Dedifferentiated amniotic fluid mesenchymal stem cell (primary cell): ENCODE measurements at regions not wholly inside any gene's neighbourhood (a gene's known extent, or its start where the extent isn't known, plus 50 kb on each side); places are given as distances from the start of the nearest gene placed in this dataset.

ENCODE experiments used
- DNase-seq: peaks from one replicate; pipeline ENCODE4 v3.0.0-alpha.2; 2016; ENCODE audit errors: extremely low spot score

DNA sequence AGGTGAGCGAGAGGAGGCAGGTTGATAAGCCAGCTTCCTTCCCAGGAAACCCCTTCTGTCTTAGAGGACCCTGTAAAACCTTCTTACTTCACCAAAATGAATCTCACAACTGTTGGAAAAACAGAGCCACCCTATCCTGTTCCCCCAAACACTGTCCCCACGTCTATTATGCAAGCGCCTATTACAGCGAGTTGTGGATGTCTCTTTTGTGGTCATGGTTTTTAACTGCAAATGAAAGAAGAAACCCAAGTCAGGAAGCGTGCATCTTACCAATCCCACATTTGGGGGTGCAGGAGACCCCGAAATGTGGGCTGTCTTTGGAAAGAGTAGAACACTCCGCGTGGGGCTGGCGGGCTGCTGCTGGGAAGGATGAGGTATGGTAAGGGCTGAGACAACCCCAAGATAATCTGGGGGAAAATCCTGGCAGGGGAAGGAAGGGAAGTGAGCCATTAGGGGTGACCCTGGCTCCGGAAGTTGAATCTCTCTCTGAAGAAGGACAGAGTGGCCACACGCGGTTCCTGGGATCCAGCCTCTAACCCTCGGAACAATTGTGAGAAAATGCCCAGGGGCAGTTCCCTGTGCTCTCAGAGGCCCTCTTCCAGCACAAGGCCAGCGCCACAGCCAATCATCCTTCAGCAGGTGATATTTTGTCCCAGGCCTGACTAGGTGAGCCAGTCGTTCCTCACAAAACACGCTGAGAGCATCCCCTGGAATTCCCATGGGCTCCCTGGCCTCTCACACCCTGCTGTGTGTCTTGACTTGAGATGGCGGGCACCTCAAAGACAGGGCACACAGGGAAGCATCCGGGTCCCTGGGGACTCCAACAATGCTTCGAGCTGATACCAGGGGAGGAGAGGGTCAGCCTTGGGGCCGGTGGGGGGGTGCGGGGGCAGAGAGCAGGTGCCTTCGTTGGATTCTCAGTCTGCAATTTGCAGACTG, 168.5 kb upstream of the IRF2BP2 start:
- no peak for DNase-seq

DNA sequence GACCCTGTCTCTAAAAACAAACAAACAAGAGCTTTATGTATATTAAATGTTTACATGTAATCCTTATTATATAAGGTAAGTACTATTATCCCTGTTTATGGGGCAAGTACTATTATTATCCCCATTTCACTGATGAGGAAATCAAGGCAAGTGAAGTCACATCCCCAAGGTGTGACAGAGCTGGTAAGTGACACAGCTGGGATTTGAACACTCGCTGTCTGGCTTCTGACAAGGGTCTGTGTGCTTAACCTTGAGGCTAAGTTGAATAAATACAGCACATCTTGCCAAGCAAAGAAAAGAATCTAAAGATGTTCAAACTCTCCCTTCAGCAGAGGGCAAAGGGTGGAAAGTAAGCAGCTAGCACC, 167.9 kb upstream of the IRF2BP2 start:
- DNase-seq = no peak

DNA sequence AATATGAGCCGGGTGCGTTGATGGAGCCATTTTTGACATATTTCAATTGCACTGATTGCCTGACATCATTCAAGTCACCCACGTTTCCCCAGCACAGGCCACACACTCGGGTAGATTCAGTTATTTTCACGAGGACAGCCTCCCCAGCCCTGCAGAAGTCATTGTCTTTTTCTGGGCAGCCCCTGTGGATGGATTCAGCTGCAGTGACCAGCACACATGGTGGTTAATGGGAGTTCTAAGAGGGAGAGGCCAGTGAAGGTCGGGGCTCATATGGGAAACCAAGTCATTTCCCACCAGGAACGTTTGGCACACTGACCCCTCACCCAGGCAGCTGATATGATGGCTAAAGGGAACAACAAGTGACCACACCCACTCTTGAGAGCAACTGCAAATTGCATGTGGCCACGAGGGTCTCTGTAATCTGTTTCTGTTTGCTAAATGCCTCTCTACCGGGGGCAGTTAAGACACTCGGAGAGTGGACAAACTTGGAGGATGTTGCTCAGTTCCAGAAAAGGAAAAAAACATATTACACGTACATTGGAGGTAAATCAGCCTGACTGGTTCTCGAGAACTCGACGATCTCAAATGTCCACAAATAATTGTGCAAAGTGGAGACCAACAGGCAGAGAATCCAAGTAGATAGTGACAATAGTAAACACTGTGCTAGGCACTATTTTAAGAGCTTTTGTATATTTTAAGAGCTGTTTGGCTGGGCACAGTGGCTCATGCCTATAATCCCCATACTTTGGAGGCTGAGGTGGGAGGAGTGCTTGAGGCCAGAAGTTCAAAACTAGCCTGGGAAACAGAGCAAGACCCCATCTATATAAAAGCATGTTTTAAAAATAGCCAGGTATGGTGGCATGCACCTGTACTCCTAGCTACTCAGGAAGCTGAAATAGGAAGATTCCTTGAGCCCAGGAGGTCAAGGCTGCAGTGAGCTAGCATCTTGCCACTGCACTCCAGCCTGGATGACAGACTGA, 167.2 kb upstream of the IRF2BP2 start:
- no peak for DNase-seq

DNA sequence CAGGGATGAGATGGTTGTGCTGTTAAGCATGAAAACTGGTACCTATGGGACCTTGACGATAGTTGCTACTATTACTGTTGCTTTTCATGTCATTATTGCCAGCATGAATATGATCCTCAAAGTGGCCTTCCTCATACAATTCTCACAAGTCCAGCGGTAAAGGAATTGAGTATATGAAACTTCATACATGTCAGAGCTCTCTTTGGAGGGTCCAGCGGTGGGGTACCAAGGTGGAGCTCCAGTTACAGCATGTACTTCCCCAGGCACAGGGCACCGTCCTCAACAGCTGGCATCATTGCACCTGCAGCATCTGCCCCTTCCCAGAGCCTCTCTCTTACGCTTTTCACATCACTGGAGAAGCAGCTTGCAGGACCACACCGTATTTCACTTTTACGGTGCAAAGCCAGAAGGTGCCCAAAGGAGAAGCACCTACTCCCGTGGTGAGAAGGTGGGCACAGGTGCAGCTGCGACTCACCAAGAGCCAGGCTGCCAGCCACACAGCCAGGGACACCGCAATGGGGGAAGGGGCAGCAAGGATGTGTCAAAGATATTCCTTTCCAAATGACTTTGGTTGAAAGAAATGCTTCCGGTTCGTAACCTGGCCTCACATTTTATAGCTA, 166.4 kb upstream of the IRF2BP2 start:
- no peak for DNase-seq

- DNase-seq = no peak
Measured at GRCh38 chr1:234775477-234776246, 165.7 kb upstream of the IRF2BP2 start.

GRCh38 chr1:234774971-234775370, 165.0 kb upstream of the IRF2BP2 start:
- no peak for DNase-seq

DNA sequence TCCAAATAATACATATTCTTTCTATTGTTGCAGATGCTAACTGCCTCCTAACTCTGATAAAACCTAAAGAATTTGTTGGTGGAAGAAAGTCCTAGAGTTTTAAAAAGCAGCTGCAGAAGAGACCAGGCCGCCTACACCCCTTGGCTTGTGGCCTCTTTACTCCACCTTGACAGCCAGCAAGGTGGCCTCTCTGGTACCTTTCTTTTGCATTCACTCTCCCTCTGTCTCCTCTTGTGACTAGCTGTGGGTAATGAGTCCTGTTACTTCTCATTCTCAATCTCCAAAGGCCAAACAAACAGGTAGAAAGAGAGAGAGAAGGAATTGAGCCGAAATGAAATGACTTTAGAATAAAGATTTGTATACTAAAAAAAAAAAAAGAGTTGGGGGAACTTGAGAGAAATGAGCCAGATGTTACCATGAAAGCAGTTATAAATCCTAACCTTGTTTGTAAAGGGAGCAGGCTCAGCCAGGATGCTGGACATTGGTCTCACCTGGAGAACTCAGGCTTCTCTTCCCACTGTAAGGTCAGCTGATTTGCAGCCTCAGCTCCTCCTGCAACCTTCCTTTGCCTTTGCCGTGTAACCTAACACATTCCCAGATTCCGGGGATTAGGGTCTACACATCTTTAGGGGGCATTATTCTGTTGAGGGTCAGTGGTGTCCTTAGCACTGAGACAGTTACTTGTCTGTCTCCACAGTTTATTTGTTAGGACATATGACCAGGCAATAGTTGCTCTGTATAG, 164.1 kb upstream of the IRF2BP2 start:
- no peak for DNase-seq

DNA sequence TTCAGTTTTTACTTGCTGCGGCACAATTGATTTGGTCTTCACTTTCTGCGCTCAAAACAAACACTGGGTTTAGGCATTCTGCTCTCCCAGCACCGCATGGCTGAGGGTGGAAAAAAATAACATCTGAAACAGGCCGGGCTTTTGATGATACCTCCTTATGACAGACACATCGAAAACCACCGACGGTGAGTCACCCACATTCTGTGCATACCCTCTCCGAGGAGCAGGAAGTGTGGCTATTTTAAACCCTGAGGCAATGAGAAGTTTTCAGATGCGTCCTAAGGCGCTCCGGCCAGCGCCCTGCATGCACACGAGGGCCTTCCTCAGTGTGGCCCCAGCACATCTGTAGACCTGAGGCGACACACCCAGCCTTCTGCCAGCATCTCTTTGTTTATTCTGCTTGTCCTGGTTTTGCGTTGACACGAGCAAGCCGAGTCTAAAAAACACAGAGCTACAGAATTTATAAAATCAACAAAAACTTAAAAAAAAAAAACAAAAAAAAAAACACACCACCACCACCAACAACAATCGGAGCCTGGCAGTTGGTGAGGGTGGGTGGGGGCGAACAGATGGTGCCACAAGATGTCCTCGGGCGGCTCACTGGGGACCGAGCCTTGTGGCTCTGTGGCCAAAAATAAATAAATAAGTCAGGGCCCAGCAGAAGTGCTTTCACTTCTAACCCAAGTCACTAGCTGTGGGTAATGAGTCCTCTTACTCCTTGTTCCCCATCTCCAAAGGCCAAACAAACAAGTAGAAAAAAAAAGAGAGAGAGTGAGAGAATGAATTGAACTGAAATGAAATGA, 162.6 kb upstream of the IRF2BP2 start:
- DNase-seq = peak; percentile 98

GRCh38 chr1:234771642-234772344, 161.8 kb upstream of the IRF2BP2 start:
- no peak for DNase-seq

- no peak for DNase-seq
Measured at GRCh38 chr1:234770924-234771540, 161.1 kb upstream of the IRF2BP2 start.

DNA sequence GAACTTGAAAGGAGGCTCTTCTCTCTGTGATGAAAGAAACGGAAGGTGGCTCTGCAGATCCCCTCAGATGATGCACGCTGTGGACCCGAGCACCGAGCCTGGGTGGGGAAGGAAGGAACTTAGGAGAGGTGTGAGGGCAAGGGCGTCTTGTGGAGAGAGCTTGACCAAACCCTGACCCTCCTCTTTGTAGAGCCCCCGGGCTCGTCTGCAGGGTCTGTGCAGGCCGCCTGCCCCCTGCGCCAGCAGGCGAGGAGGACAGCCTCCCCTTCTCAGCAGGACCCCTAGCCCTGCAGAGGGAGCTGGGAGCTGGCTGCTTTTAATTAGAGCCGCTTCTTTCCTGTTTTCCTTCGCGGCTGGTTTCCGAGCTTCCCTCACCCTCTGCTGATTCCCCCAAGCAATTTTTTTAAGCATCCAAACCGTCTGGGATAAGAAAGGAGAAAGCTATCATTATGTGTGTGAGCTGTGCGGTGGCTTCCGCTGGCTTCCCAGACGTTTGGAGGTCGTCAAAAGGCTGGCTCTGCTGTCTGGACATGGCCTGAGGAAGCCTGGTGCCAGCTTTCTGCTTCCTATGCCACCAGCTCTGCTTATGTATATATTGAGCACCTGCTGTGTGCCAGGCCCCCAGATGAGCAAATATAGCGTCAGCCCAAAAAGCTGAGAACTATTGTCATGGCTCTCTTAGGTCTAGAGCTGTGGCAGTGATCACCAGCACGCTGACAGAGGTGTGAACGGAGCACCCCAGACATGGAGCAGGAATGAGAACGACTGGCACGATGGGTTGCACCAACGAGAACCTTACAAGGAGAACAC, 160.2 kb upstream of the IRF2BP2 start:
- no peak for DNase-seq

- no peak for DNase-seq
Measured at GRCh38 chr1:234769284-234769985, 159.5 kb upstream of the IRF2BP2 start.

DNA sequence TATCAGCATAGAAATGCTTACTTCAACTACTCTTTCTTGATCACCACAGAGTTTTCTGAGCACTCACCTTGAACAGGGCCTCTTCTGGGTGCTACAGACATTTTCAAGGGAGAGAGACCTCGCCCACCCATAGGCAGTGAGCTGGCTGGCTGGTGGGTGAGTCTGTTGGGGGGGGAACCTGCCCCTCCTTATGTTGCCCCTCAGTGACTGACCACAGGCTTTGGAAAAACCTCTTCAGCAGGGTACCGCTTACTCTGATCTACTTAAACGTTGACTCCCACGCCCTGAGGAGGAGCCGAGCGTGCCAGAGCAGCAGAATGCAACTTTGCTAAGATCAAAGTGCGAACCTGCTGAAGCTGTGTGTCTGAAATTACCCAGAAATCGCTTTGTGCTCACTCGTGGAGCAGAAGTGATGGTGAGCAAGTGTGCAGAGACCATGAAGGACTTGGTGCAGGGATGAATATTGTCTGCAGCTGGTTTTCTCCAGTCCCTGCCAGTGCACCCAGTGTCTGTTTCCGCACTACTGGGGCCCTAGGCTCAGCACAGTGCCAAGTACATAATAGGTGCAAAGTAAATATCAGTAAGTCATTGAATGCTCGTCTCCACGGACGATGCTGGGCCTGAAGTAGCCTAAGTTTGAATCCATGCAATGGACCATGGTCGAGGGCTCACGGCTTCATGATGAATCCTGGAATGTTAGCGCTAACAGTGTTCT, 158.7 kb upstream of the IRF2BP2 start:
- no peak for DNase-seq

DNA sequence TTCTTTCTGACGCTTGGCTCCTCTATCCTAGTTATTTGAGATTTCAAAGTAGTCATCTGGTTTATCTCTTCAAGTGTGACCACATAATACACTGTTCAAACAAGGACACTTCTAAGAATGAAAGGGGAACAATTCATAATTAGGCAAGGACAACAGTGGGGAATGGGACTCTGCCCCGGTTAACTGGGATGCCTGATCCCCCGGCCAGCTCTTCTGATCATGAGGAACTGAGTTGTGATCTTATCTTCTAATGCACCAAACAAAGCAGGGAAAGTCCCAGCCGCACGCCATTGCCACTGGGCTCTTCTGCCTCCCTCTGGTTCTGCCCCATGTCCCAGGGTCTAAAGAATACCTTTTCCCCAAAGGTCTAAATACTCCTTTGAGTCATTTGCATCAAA, 158.2 kb upstream of the IRF2BP2 start:
- no peak for DNase-seq

GRCh38 chr1:234765672-234766071, 155.7 kb upstream of the IRF2BP2 start:
- no peak for DNase-seq

DNA sequence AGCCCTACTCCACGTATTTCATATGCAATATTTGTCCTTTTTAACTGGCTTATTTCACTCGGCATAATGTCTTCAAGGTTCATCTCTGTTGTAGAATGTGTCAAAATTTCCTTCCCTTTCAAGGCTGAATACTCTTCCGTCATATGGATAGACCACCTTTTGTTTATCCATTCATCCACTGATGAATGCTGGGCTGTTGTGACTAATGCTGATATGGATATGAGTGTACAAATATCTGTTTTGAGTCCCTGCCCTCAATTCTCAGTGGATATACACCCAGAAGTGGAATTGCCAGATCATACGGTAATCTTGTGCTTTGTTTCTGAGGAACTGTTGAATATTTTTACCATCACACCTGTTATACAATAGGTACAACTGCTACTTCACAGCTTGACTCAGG, 155.2 kb upstream of the IRF2BP2 start:
- DNase-seq = no peak

GRCh38 chr1:234763910-234764309, 153.9 kb upstream of the IRF2BP2 start:
- no peak for DNase-seq
